H1 (cell line): ENCODE measurements at regions not wholly inside any gene's neighbourhood (a gene's known extent, or its start where the extent isn't known, plus 50 kb on each side); places are given as distances from the start of the nearest gene placed in this dataset.

ENCODE experiments used
- CTCF ChIA-PET: fragments of 300-600 bp; sonication (Branson Sonifier 250); formaldehyde crosslinking; loops from one replicate; lab custom pipeline; 2021; ENCODE audit not compliant: partially characterized antibody; lab: Charles Lee
- POLR2A ChIA-PET: fragments of 300-600 bp; sonication (Branson Sonifier 250); formaldehyde crosslinking; loops from one replicate; lab custom pipeline; 2021; ENCODE audit warnings: inconsistent platforms; ENCODE audit not compliant: partially characterized antibody; lab: Charles Lee
- DNase-seq, 2 experiments: peaks; one replicate each; pipeline versions ENCODE4 v3.0.0 to v3.0.0-alpha.2; 2010 to 2022; ENCODE audit warnings: low spot score in 2 of 2, low read depth in 1 of 2, mixed read lengths in 1 of 2
- FAIRE-seq: peaks from 2 replicates; lab custom pipeline; 2011; peaks lifted over from hg19 to GRCh38; lab: Jason Lieb, UNC
- H2AFZ ChIP-seq: 2 replicates; pipeline ENCODE4 v1.8.1; 2012; ENCODE audit warnings: low read length, inconsistent platforms
- H2AK5ac ChIP-seq: 2 replicates; pipeline ENCODE4 v1.6.1; 2013; ENCODE audit warnings: low read depth, low read length
- H2BK120ac ChIP-seq: replicated peaks from 2 replicates; pipeline ENCODE3; 2013; ENCODE audit warnings: low read depth, low read length, inconsistent platforms
- H2BK12ac ChIP-seq: 2 replicates; pipeline ENCODE4 v1.6.1; 2013; ENCODE audit warnings: low read depth, low read length
- H2BK15ac ChIP-seq: 2 replicates; pipeline ENCODE4 v1.6.1; 2013; ENCODE audit warnings: low read length
- H2BK20ac ChIP-seq: 2 replicates; pipeline ENCODE4 v1.6.1; 2013; ENCODE audit warnings: low read length
- H2BK5ac ChIP-seq: 2 replicates; pipeline ENCODE4 v1.6.1; 2013; ENCODE audit warnings: low read depth, low read length
- H3K14ac ChIP-seq: 2 replicates; pipeline ENCODE4 v1.6.1; 2013; ENCODE audit warnings: inconsistent platforms; ENCODE audit not compliant: insufficient read length
- H3K18ac ChIP-seq: 2 replicates; pipeline ENCODE4 v1.6.1; 2013; ENCODE audit warnings: low read length; ENCODE audit errors: extremely low read depth
- H3K23ac ChIP-seq: 2 replicates; pipeline ENCODE4 v1.6.1; 2013; ENCODE audit warnings: inconsistent platforms; ENCODE audit not compliant: insufficient read length
- H3K23me2 ChIP-seq: 2 replicates; pipeline ENCODE4 v1.6.1; 2013; ENCODE audit warnings: low read depth, low read length
- H3K27ac ChIP-seq: 2 replicates; pipeline ENCODE4 v1.6.1; 2011; ENCODE audit warnings: low read depth, low read length, inconsistent platforms
- H3K27me3 ChIP-seq, 4 experiments: replicated peaks in 1 of 4; 1 replicate in 1 of 4; 2 replicates in 3 of 4; pipeline versions ENCODE4 v1.6.1 to v1.8.1; 2011 to 2013; ENCODE audit warnings: low read length in 3 of 4, mild to moderate bottlenecking in 3 of 4, inconsistent platforms in 2 of 4, mixed read lengths in 2 of 4, moderate library complexity in 1 of 4; ENCODE audit not compliant: control insufficient read depth in 3 of 4, insufficient read depth in 3 of 4; ENCODE audit errors: extremely low read depth in 1 of 4
- H3K36me3 ChIP-seq, 4 experiments: 2 replicates each; pipeline versions ENCODE4 v1.6.1 to v1.8.1; 2011 to 2013; ENCODE audit warnings: mild to moderate bottlenecking in 4 of 4, low read length in 3 of 4, moderate library complexity in 2 of 4, control low read depth in 1 of 4, inconsistent platforms in 1 of 4; ENCODE audit not compliant: insufficient read depth in 4 of 4, control insufficient read depth in 2 of 4
- H3K4ac ChIP-seq: replicated peaks from 2 replicates; pipeline ENCODE3; 2013; ENCODE audit warnings: low read length, low read depth, mixed read lengths, inconsistent platforms; ENCODE audit not compliant: insufficient read length
- H3K4me1 ChIP-seq, 4 experiments: replicated peaks in 1 of 4; 1 replicate in 1 of 4; 2 replicates in 3 of 4; pipeline versions ENCODE4 v1.6.1 to v1.8.1; 2011 to 2013; ENCODE audit warnings: low read length in 3 of 4, inconsistent platforms in 2 of 4, mixed read lengths in 1 of 4; ENCODE audit not compliant: insufficient read depth in 4 of 4, control insufficient read depth in 3 of 4
- H3K4me2 ChIP-seq, 2 experiments: 2 replicates each; pipeline versions ENCODE4 v1.6.1 to v1.8.1; 2011 to 2013; ENCODE audit warnings: low read depth in 2 of 2, low read length in 2 of 2, control low read depth in 1 of 2, inconsistent platforms in 1 of 2, mild to moderate bottlenecking in 1 of 2; ENCODE audit not compliant: insufficient read depth in 1 of 2
- H3K4me3 ChIP-seq, 4 experiments: fragments of 200-600, 300-600 bp in 1 of 4; sonication (generic), shearing (Covaris generic), sonication (Bioruptor Twin) in 1 of 4; 2 replicates each; pipeline versions ENCODE4 v1.5.1 to v1.8.1; 2011 to 2016; ENCODE audit warnings: low read length in 4 of 4, low read depth in 3 of 4, control low read depth in 2 of 4, inconsistent platforms in 2 of 4, mild to moderate bottlenecking in 2 of 4, mixed read lengths in 1 of 4, moderate library complexity in 1 of 4; ENCODE audit not compliant: insufficient read depth in 2 of 4; ENCODE audit errors: extremely low read depth in 1 of 4
- H3K56ac ChIP-seq: replicated peaks from 2 replicates; pipeline ENCODE3; 2013; ENCODE audit warnings: low read depth, mild to moderate bottlenecking, mixed read lengths, low read length, inconsistent platforms; ENCODE audit not compliant: insufficient read length
- H3K79me1 ChIP-seq: 2 replicates; pipeline ENCODE4 v1.6.1; 2013; ENCODE audit warnings: low read depth, low read length, control low read depth
- H3K79me2 ChIP-seq, 2 experiments: 2 replicates each; pipeline versions ENCODE4 v1.6.1 to v1.8.1; 2012 to 2013; ENCODE audit warnings: low read length in 2 of 2, mild to moderate bottlenecking in 2 of 2, inconsistent platforms in 1 of 2; ENCODE audit not compliant: insufficient read depth in 2 of 2, control insufficient read depth in 1 of 2
- H3K9ac ChIP-seq, 4 experiments: replicated peaks in 1 of 4; 1 replicate in 1 of 4; 2 replicates in 3 of 4; pipeline versions ENCODE4 v1.6.1 to v1.8.1; 2011 to 2013; ENCODE audit warnings: low read depth in 3 of 4, low read length in 3 of 4, control low read depth in 2 of 4, mild to moderate bottlenecking in 2 of 4, moderate library complexity in 2 of 4, inconsistent platforms in 1 of 4; ENCODE audit errors: extremely low read depth in 1 of 4
- H3K9me3 ChIP-seq, 2 experiments: 2 replicates each; pipeline versions ENCODE4 v1.6.1 to v1.8.1; 2012 to 2013; ENCODE audit warnings: mild to moderate bottlenecking in 2 of 2, moderate library complexity in 2 of 2, control low read depth in 1 of 2, inconsistent platforms in 1 of 2, low read depth in 1 of 2, low read length in 1 of 2, mixed read lengths in 1 of 2; ENCODE audit not compliant: insufficient read depth in 2 of 2
- H4K20me1 ChIP-seq, 2 experiments: replicated peaks in 1 of 2; 2 replicates each; pipeline versions ENCODE3 to v1.8.1; 2011 to 2013; ENCODE audit warnings: inconsistent platforms in 2 of 2, low read length in 2 of 2, mild to moderate bottlenecking in 1 of 2; ENCODE audit not compliant: insufficient read depth in 2 of 2, control insufficient read depth in 1 of 2
- H4K5ac ChIP-seq: 2 replicates; pipeline ENCODE4 v1.6.1; 2013; ENCODE audit warnings: low read length, low read depth, mixed read lengths, inconsistent platforms; ENCODE audit not compliant: insufficient read length
- H4K8ac ChIP-seq: 2 replicates; pipeline ENCODE4 v1.8.0; 2013; ENCODE audit warnings: mild to moderate bottlenecking, moderate library complexity, low read length, inconsistent platforms; ENCODE audit not compliant: insufficient read depth; ENCODE audit errors: extremely low read depth
- H4K91ac ChIP-seq: replicated peaks from 2 replicates; pipeline ENCODE3; 2013; ENCODE audit warnings: low read length, mixed read lengths, inconsistent platforms; ENCODE audit not compliant: insufficient read length
- ASH2L ChIP-seq: fragments of 200-600, 300-600 bp; sonication (generic); IDR thresholded peaks from one replicate; pipeline ENCODE4 v1.7.1; 2017; ENCODE audit warnings: low read length
- BCL11A ChIP-seq, 2 experiments: IDR thresholded peaks; one replicate each; pipeline ENCODE4 v1.6.1; 2011; ENCODE audit warnings: low read depth in 2 of 2, low read length in 2 of 2, mild to moderate bottlenecking in 2 of 2
- CHD1 ChIP-seq: IDR thresholded peaks from 2 replicates; pipeline ENCODE4 v1.6.1; 2012; ENCODE audit warnings: low read depth, low read length, improper control_type of control experiment
- JUND ChIP-seq: IDR thresholded peaks from 2 replicates; pipeline ENCODE4 v1.6.1; 2011; ENCODE audit warnings: mild to moderate bottlenecking, improper control_type of control experiment, low read length
- KDM5A ChIP-seq: fragments of 200-600 bp; IDR thresholded peaks from 2 replicates; pipeline ENCODE4 v1.7.1; 2012; ENCODE audit warnings: mild to moderate bottlenecking, low read length, inconsistent platforms, mixed read lengths
- RAD21 ChIP-seq, 2 experiments: IDR thresholded peaks in 1 of 2; conservative IDR thresholded peaks in 1 of 2; 2 replicates each; pipeline ENCODE4 v1.6.1; 2011; ENCODE audit warnings: low read depth in 2 of 2, low read length in 2 of 2, improper control_type of control experiment in 1 of 2, inconsistent platforms in 1 of 2, mild to moderate bottlenecking in 1 of 2, moderate library complexity in 1 of 2
- RBBP5 ChIP-seq: IDR thresholded peaks from 2 replicates; pipeline ENCODE4 v1.7.1; 2012; ENCODE audit warnings: low read depth, mild to moderate bottlenecking, inconsistent platforms, low read length, moderate library complexity, borderline replicate concordance
- WGBS, 2 experiments: shearing (Covaris generic) in 1 of 2; methylation state at CpG; one replicate each; pipeline versions ENCODE4 v1.1.6 to v1.1.7; 2013 to 2015; ENCODE audit warnings: low lambda C conversion rate in 2 of 2, mixed read lengths in 2 of 2, inconsistent platforms in 1 of 2, low coverage in 1 of 2, missing lambda C conversion rate in 1 of 2; ENCODE audit not compliant: insufficient replicate concordance in 2 of 2, insufficient coverage in 1 of 2, insufficient read length in 1 of 2; ENCODE audit errors: extremely low coverage in 1 of 2, missing lambda C conversion rate in 1 of 2; 5-methylcytosine and 5-hydroxymethylcytosine counted together
- TF ChIP-seq, protein P1 (sequence below), 3 experiments: IDR thresholded peaks; 1 replicate in 2 of 3; 2 replicates in 1 of 3; pipeline versions ENCODE4 v1.5.1 to v1.6.1; 2011; ENCODE audit warnings: low read length in 3 of 3, mild to moderate bottlenecking in 3 of 3, inconsistent platforms in 2 of 3, low read depth in 1 of 3, moderate library complexity in 1 of 3; ENCODE audit not compliant: insufficient read depth in 1 of 3; ENCODE audit errors: control extremely low read depth in 1 of 3

DNA sequence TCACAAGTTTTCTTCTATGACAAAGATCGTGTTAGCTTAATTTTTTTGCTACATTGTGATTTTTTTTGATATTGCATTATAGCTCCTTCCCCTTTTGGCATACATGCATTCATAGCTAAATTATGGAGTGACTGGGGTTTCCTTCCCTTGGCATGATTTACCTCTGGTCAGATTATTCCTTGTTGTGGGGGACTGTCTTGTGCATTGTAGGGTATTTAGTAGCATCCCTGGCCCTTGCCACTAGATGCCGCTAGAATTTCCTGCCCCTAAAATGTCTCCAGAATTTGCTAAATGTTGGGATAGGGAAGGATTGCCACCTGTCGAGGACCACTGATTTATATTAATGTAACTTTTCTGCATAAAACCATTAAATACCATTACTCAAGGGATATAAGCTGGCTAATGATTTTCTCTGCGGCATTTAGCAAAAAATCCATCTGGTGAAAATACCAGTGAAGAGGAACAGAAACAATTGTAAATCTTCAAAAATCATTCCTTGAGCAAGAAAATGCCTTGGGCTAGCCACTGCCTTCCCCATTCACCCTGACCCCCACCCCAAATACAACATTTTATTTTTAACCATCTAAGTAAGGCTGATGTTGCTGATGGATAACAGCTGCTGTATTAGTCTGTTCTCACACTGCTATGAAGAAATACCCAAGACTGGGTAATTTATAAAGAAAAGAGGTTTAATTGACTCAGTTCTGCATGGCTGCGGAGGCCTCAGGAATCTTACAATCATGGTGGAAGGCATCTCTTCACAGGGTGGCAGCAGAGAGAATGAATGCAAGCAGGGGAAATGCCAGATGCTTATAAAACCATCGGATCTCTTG lies 195.2 kb downstream of the MAP2K6 start:
- Histone ChIP-seq H4K5ac (no peak overlapping the region), H3K14ac (no peak overlapping the region), H4K20me1 (no peaks in the 10 kb centered on the region), H3K79me2 (no peaks in the 10 kb centered on the region), H3K9ac (no peak overlapping the region), H3K79me1 (no peaks in the 10 kb centered on the region), H3K4me2 (no peak overlapping the region), H3K4me3 (no peak overlapping the region), H3K36me3 (no peaks in the 10 kb centered on the region), H2BK15ac (no peak overlapping the region), H2BK12ac (no peak overlapping the region), H2AK5ac (no peak overlapping the region), H3K18ac (no peak overlapping the region), H3K9me3 (no peaks in the 10 kb centered on the region), H3K23me2 (no peaks in the 10 kb centered on the region), H3K27ac (no peak overlapping the region), H2BK20ac (no peak overlapping the region), H4K8ac (no peak overlapping the region), H2BK120ac (no peak overlapping the region), H3K56ac (no peak overlapping the region), H4K91ac (no peak overlapping the region), H3K23ac (no peak overlapping the region), H2AFZ (no peak overlapping the region), H3K4me1 (peaks cover 0 to 3% (median 1%) of the 10 kb centered on the region in 4 experiments; a peak in 3 of 7 replicates), H3K27me3 (no peaks in the 10 kb centered on the region), H2BK5ac (no peak overlapping the region), H3K4ac (no peak overlapping the region)
- FAIRE-seq: peak; percentile 50
- WGBS, 2 experiments: 83% methylated on average over 6 of the region's 6 CpGs; no CpG with 5 or more reads in 1 of the 2 experiments
- peak; percentile 73 for TF ChIP-seq RAD21 (IDR thresholded peaks at IDR 0.05 in 1 of 2, conservative IDR thresholded peaks at IDR 0.05 in 1 of 2; ENCODE audit: low read depth in 2 of 2, low read length in 2 of 2)
- no peak for TF ChIP-seq CHD1
- no peak for TF ChIP-seq BCL11A (IDR thresholded peaks at IDR 0.05; ENCODE audit: low read depth in 2 of 2, low read length in 2 of 2)
- no peak for TF ChIP-seq RBBP5
- no peak for TF ChIP-seq ASH2L
- no peak for TF ChIP-seq KDM5A
- TF ChIP-seq, protein P1, sequence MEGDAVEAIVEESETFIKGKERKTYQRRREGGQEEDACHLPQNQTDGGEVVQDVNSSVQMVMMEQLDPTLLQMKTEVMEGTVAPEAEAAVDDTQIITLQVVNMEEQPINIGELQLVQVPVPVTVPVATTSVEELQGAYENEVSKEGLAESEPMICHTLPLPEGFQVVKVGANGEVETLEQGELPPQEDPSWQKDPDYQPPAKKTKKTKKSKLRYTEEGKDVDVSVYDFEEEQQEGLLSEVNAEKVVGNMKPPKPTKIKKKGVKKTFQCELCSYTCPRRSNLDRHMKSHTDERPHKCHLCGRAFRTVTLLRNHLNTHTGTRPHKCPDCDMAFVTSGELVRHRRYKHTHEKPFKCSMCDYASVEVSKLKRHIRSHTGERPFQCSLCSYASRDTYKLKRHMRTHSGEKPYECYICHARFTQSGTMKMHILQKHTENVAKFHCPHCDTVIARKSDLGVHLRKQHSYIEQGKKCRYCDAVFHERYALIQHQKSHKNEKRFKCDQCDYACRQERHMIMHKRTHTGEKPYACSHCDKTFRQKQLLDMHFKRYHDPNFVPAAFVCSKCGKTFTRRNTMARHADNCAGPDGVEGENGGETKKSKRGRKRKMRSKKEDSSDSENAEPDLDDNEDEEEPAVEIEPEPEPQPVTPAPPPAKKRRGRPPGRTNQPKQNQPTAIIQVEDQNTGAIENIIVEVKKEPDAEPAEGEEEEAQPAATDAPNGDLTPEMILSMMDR (IDR thresholded peaks at IDR 0.05; ENCODE audit: control extremely low read depth in 1 of 3, insufficient read depth in 1 of 3, low read depth in 1 of 3, low read length in 3 of 3): peak; percentile 8 to 79 (median 65)
- no peak for TF ChIP-seq JUND
- POLR2A ChIA-PET: no interaction called here
- DNase-seq: peak in 1 of 2 experiments; percentile 19
- CTCF ChIA-PET: interaction anchor here (0.6 to 4.9 kb wide), 43 partner anchors 9 to 1822 kb away, joined by 3 to 59 read pairs (median 4); no protein-coding TSS in a partner anchor
